WTC11 (cell line): ENCODE measurements at regions not wholly inside any gene's neighbourhood (a gene's known extent, or its start where the extent isn't known, plus 50 kb on each side); places are given as distances from the start of the nearest gene placed in this dataset.

ENCODE experiments used
- ATAC-seq: fragments of 200-7000 bp; cut with Tn5 transposase; 2 replicates; pipeline ENCODE4 v1.10.0; 2021; ENCODE audit warnings: mild to moderate bottlenecking, moderate library complexity
- CTCF ChIA-PET: fragments of 300-600 bp; sonication (Branson Sonifier 250); formaldehyde crosslinking; loops from one replicate; lab custom pipeline; 2021; ENCODE audit warnings: antibody characterized with exemption; lab: Charles Lee
- POLR2A ChIA-PET: fragments of 350-600 bp; sonication (Branson Sonifier 250); formaldehyde crosslinking; loops from one replicate; lab custom pipeline; 2021; ENCODE audit warnings: antibody characterized with exemption; lab: Charles Lee
- DNase-seq: peaks from one replicate; pipeline ENCODE4 v3.0.0; 2021; ENCODE audit warnings: low spot score
- H3K27ac Mint-ChIP-seq: 2 replicates; pipeline ENCODE4 v1.8.0; 2021; ENCODE audit warnings: mixed read lengths
- H3K27me3 Mint-ChIP-seq: 2 replicates; pipeline ENCODE4 v1.8.0; 2021; ENCODE audit warnings: low read depth, mild to moderate bottlenecking, moderate library complexity, mixed read lengths
- H3K36me3 Mint-ChIP-seq: 2 replicates; pipeline ENCODE4 v1.8.0; 2021; ENCODE audit warnings: mixed read lengths
- H3K4me1 Mint-ChIP-seq: 2 replicates; pipeline ENCODE4 v1.8.0; 2022; ENCODE audit warnings: mixed read lengths
- H3K4me3 Mint-ChIP-seq: 2 replicates; pipeline ENCODE4 v1.8.0; 2021; ENCODE audit warnings: mild to moderate bottlenecking, moderate library complexity, mixed read lengths
- H3K9me3 Mint-ChIP-seq: 2 replicates; pipeline ENCODE4 v1.8.0; 2021; ENCODE audit warnings: mixed read lengths
- ARID4B ChIP-seq: sonication (generic); formaldehyde crosslinking; IDR thresholded peaks from 2 replicates; pipeline ENCODE4 v1.8.0; 2023; ENCODE audit warnings: missing genetic modification reagents, mild to moderate bottlenecking, borderline replicate concordance
- ATF6 ChIP-seq: sonication (generic); formaldehyde crosslinking; IDR thresholded peaks from 2 replicates; pipeline ENCODE4 v1.8.1; 2023; ENCODE audit warnings: mild to moderate bottlenecking, missing genetic modification reagents
- CREB1 ChIP-seq: sonication (generic); formaldehyde crosslinking; IDR thresholded peaks from 2 replicates; pipeline ENCODE4 v1.8.0; 2023; ENCODE audit warnings: mild to moderate bottlenecking, missing genetic modification reagents
- E2F4 ChIP-seq: sonication (generic); formaldehyde crosslinking; IDR thresholded peaks from 2 replicates; pipeline ENCODE4 v1.8.1; 2022; ENCODE audit warnings: low read depth, mild to moderate bottlenecking, moderate library complexity, missing genetic modification reagents, borderline replicate concordance
- ELF4 ChIP-seq: sonication (generic); formaldehyde crosslinking; IDR thresholded peaks from 2 replicates; pipeline ENCODE4 v1.8.1; 2022; ENCODE audit warnings: low read depth, mild to moderate bottlenecking, moderate library complexity, missing genetic modification reagents
- FOXJ3 ChIP-seq: sonication (generic); formaldehyde crosslinking; IDR thresholded peaks from 2 replicates; pipeline ENCODE4 v1.9.0; 2021; ENCODE audit warnings: missing genetic modification reagents, mild to moderate bottlenecking, borderline replicate concordance
- FOXK1 ChIP-seq: sonication (generic); formaldehyde crosslinking; IDR thresholded peaks from 2 replicates; pipeline ENCODE4 v1.8.0; 2022; ENCODE audit warnings: mild to moderate bottlenecking, moderate library complexity, missing genetic modification reagents
- GTF2I ChIP-seq: fragments of 250-450 bp; sonication (Bioruptor Pico); conservative IDR thresholded peaks from 2 replicates; pipeline ENCODE4 v1.4.0; 2021; ENCODE audit warnings: mild to moderate bottlenecking
- JAZF1 ChIP-seq: fragments of 250-450 bp; sonication (Bioruptor Pico); IDR thresholded peaks from 2 replicates; pipeline ENCODE4 v1.9.0; 2021; ENCODE audit warnings: moderate library complexity, mild to moderate bottlenecking, inconsistent platforms
- MXD4 ChIP-seq: fragments of 250-450 bp; sonication (Bioruptor Pico); IDR thresholded peaks from 2 replicates; pipeline ENCODE4 v1.8.0; 2021; ENCODE audit warnings: mild to moderate bottlenecking, moderate library complexity, borderline replicate concordance
- NFATC4 ChIP-seq: fragments of 250-450 bp; sonication (Bioruptor Pico); IDR thresholded peaks from 2 replicates; pipeline ENCODE4 v1.9.0; 2021; ENCODE audit warnings: mild to moderate bottlenecking
- OVOL2 ChIP-seq: fragments of 250-450 bp; sonication (Bioruptor Pico); IDR thresholded peaks from 2 replicates; pipeline ENCODE4 v1.9.0; 2021; ENCODE audit warnings: mild to moderate bottlenecking, borderline replicate concordance
- RELA ChIP-seq: sonication (generic); formaldehyde crosslinking; IDR thresholded peaks from 2 replicates; pipeline ENCODE4 v1.8.1; 2022; ENCODE audit warnings: missing genetic modification reagents, mild to moderate bottlenecking, borderline replicate concordance
- SP1 ChIP-seq: sonication (generic); formaldehyde crosslinking; conservative IDR thresholded peaks from 2 replicates; pipeline ENCODE4 v1.8.1; 2022; ENCODE audit warnings: missing genetic modification reagents
- ZBTB21 ChIP-seq: sonication (generic); formaldehyde crosslinking; IDR thresholded peaks from 2 replicates; pipeline ENCODE4 v1.8.1; 2023; ENCODE audit warnings: mild to moderate bottlenecking, missing genetic modification reagents, borderline replicate concordance
- TF ChIP-seq, protein P1 (sequence below): sonication (generic); formaldehyde crosslinking; IDR thresholded peaks from 2 replicates; pipeline ENCODE4 v1.8.1; 2022; ENCODE audit warnings: missing genetic modification reagents, borderline replicate concordance
- TF ChIP-seq, protein P2 (sequence below): sonication (generic); formaldehyde crosslinking; IDR thresholded peaks from 2 replicates; pipeline ENCODE4 v1.8.0; 2022; ENCODE audit warnings: mild to moderate bottlenecking, missing genetic modification reagents

- Mint-ChIP-seq H3K27ac (no peak overlapping the region), H3K27me3 (no peaks in the 10 kb centered on the region), H3K36me3 (peaks cover 19% of the 10 kb centered on the region), H3K4me1 (peaks cover 9% of the 10 kb centered on the region; the same call in 1 of the 2 replicates), H3K4me3 (no peak overlapping the region), H3K9me3 (no peaks in the 10 kb centered on the region)
- TF ChIP-seq ARID4B (CRISPR knock-in tag), result no peak
- TF ChIP-seq E2F4 (CRISPR knock-in tag), result no peak
- TF ChIP-seq OVOL2 (CRISPR knock-in tag), result no peak
- no peak for TF ChIP-seq FOXJ3 (CRISPR knock-in tag)
- no peak for TF ChIP-seq SP1
- no peak for TF ChIP-seq ELF4 (CRISPR knock-in tag)
- no peak for TF ChIP-seq CREB1 (CRISPR knock-in tag)
- no peak for TF ChIP-seq GTF2I (CRISPR knock-in tag)
- TF ChIP-seq FOXK1 (CRISPR knock-in tag), result no peak
- no peak for TF ChIP-seq ZBTB21 (CRISPR knock-in tag)
- TF ChIP-seq JAZF1 (CRISPR knock-in tag), result no peak
- TF ChIP-seq, protein P1, sequence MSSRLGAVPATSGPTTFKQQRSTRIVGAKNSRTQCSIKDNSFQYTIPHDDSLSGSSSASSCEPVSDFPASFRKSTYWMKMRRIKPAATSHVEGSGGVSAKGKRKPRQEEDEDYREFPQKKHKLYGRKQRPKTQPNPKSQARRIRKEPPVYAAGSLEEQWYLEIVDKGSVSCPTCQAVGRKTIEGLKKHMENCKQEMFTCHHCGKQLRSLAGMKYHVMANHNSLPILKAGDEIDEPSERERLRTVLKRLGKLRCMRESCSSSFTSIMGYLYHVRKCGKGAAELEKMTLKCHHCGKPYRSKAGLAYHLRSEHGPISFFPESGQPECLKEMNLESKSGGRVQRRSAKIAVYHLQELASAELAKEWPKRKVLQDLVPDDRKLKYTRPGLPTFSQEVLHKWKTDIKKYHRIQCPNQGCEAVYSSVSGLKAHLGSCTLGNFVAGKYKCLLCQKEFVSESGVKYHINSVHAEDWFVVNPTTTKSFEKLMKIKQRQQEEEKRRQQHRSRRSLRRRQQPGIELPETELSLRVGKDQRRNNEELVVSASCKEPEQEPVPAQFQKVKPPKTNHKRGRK (CRISPR knock-in tag), result no peak
- TF ChIP-seq, protein P2, sequence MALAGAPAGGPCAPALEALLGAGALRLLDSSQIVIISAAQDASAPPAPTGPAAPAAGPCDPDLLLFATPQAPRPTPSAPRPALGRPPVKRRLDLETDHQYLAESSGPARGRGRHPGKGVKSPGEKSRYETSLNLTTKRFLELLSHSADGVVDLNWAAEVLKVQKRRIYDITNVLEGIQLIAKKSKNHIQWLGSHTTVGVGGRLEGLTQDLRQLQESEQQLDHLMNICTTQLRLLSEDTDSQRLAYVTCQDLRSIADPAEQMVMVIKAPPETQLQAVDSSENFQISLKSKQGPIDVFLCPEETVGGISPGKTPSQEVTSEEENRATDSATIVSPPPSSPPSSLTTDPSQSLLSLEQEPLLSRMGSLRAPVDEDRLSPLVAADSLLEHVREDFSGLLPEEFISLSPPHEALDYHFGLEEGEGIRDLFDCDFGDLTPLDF, result no peak
- TF ChIP-seq ATF6 (CRISPR knock-in tag), result no peak
- no peak for TF ChIP-seq RELA (CRISPR knock-in tag)
- no peak for TF ChIP-seq NFATC4
- TF ChIP-seq MXD4 (CRISPR knock-in tag), result no peak
- POLR2A ChIA-PET, result no interaction called here
- CTCF ChIA-PET, result interaction anchor here (0.6 kb wide), 1 partner anchor 19 kb away, joined by 3 read pairs; no protein-coding TSS in a partner anchor
- DNase-seq, result peak; percentile 19
- peak; percentile 55; the same call in 1 of the 2 replicates for ATAC-seq
Observed at GRCh38 chr16:13397126-13397525, 495.7 kb downstream of the SHISA9 start.
